Endothelial cell (in vitro differentiated cells): ENCODE measurements at regions not wholly inside any gene's neighbourhood (a gene's known extent, or its start where the extent isn't known, plus 50 kb on each side); places are given as distances from the start of the nearest gene placed in this dataset.

Experiments used
- DNase-seq: peaks from one replicate; pipeline ENCODE4 v3.0.0; 2021; ENCODE audit warnings: low spot score
- H3K27ac Mint-ChIP-seq: one replicate; pipeline ENCODE4 v1.8.0; 2021; ENCODE audit warnings: mixed read lengths, inconsistent platforms; ENCODE audit not compliant: unreplicated experiment
- H3K27me3 Mint-ChIP-seq: one replicate; pipeline ENCODE4 v1.8.0; 2021; ENCODE audit warnings: mild to moderate bottlenecking, moderate library complexity, mixed read lengths, inconsistent platforms; ENCODE audit not compliant: unreplicated experiment
- H3K36me3 Mint-ChIP-seq: one replicate; pipeline ENCODE4 v1.8.0; 2021; ENCODE audit warnings: mild to moderate bottlenecking, low read depth, mixed read lengths, inconsistent platforms; ENCODE audit not compliant: unreplicated experiment
- H3K4me1 Mint-ChIP-seq: one replicate; pipeline ENCODE4 v1.8.0; 2021; ENCODE audit warnings: mild to moderate bottlenecking, mixed read lengths, inconsistent platforms; ENCODE audit not compliant: unreplicated experiment
- H3K4me3 Mint-ChIP-seq: one replicate; pipeline ENCODE4 v1.8.0; 2021; ENCODE audit warnings: mild to moderate bottlenecking, mixed read lengths, inconsistent platforms; ENCODE audit not compliant: unreplicated experiment
- H3K9me3 Mint-ChIP-seq: one replicate; pipeline ENCODE4 v1.8.0; 2021; ENCODE audit warnings: mixed read lengths, inconsistent platforms; ENCODE audit not compliant: unreplicated experiment
- TF ChIP-seq, protein P1 (sequence below): fragments of 200-600 bp; sonication (generic); IDR thresholded peaks from one replicate; pipeline ENCODE4 v1.5.0; 2021; ENCODE audit warnings: antibody characterized with exemption; ENCODE audit not compliant: unreplicated experiment

DNA sequence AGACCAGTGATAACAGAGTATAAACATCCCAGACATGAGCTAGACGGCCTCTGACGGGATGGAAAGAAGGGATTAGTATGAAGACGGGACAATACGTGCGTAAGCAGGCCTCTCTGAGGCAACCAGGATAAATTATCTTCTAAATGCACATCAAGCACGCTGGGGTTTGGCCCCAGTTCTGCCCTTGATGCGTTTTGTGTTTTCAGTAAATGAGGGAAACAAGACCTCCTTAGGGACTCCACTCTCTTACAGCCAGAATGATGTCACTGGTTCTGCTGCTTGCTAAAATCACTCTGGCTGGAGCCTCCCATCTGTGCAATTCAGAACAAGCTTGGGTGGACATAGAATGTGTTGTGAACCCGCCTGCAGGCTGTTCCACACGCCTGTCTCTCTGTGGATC is 156.0 kb upstream of the MCTP2 start:
- Mint-ChIP-seq H3K4me3 (no peak overlapping the region), H3K9me3 (no peaks in the 10 kb centered on the region), H3K4me1 (peaks cover 3% of the 10 kb centered on the region), H3K27ac (no peak overlapping the region), H3K27me3 (no peaks in the 10 kb centered on the region), H3K36me3 (no peaks in the 10 kb centered on the region)
- TF ChIP-seq, protein P1, sequence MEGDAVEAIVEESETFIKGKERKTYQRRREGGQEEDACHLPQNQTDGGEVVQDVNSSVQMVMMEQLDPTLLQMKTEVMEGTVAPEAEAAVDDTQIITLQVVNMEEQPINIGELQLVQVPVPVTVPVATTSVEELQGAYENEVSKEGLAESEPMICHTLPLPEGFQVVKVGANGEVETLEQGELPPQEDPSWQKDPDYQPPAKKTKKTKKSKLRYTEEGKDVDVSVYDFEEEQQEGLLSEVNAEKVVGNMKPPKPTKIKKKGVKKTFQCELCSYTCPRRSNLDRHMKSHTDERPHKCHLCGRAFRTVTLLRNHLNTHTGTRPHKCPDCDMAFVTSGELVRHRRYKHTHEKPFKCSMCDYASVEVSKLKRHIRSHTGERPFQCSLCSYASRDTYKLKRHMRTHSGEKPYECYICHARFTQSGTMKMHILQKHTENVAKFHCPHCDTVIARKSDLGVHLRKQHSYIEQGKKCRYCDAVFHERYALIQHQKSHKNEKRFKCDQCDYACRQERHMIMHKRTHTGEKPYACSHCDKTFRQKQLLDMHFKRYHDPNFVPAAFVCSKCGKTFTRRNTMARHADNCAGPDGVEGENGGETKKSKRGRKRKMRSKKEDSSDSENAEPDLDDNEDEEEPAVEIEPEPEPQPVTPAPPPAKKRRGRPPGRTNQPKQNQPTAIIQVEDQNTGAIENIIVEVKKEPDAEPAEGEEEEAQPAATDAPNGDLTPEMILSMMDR, result no peak
- DNase-seq, result no peak

DNA sequence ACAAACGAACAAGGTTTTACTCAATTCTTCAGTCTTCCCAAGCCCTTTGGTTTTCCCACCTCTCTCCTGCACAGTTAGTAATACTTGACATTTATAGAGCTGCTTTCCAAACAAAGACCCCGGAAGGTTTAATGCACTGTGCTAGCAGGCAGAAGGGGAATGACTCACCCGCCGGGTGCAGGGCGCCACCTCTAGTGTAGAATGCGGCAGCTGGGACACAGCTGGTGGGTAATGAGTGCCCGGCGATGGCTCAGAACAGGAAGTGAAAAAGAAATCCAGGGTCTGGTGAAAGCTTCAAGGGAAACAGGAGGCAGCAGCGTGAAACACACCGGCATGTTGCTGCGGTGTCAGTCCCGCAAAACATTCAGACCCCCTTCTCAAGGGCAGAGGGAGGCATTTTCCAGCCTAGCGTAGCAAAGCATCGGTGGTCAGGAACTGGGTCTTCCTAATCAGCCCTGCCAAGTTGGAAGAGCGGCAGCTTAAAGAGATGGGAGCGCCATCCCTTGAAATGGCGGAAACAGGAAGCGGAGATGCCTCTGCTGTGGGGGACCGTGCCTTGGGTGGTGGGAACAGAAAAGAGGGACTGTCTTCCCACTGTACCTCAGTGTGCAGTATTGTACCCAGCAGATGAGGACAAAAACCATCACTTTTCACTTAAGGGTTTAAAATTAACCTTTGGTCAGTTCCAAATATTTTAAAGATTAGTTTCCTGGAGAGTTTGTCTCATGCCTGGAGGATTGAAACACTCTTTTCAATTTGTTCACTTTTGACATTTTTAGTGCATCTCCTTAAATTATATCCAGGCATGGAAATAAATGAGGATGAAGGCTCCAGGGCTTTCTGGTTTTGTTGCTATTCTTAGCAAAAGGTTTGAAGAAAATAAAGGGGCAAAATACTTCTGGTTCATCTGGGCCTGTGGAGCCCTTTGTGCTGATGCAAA is 160.7 kb upstream of the MCTP2 start:
- no peaks in the 10 kb centered on the region for H3K9me3 Mint-ChIP-seq
- peaks cover 3% of the 10 kb centered on the region for H3K4me1 Mint-ChIP-seq

DNA sequence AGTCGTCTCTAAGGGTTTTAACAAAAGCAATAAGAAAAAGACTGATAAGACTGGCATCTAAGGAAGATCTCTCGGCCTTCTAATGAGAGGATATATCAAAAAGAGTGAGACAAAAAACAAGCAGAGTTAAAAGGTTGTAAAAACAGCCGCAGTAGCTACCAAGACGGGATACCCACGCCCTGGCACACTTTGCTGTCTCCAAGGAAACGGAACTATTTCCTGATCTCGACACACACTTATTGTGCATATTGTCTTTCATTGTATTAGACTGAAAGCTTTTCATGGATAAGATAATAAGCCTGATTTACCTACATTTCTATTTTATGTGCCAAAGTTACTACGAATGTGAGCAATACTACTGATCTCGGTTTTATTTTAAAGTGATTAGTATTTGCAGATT is 161.5 kb upstream of the MCTP2 start:
- Mint-ChIP-seq H3K27me3 (no peaks in the 10 kb centered on the region), H3K4me1 (peaks cover 3% of the 10 kb centered on the region), H3K36me3 (no peaks in the 10 kb centered on the region), H3K27ac (no peak overlapping the region), H3K4me3 (no peak overlapping the region), H3K9me3 (no peaks in the 10 kb centered on the region)
- TF ChIP-seq, protein P1, result no peak
- no peak for DNase-seq

More for the DNA sequence above, 160.7 kb upstream of the MCTP2 start:
- Mint-ChIP-seq H3K4me3 (no peak overlapping the region), H3K36me3 (no peaks in the 10 kb centered on the region), H3K27ac (no peak overlapping the region), H3K27me3 (no peaks in the 10 kb centered on the region)
- TF ChIP-seq, protein P1, result no peak
- no peak for DNase-seq

DNA sequence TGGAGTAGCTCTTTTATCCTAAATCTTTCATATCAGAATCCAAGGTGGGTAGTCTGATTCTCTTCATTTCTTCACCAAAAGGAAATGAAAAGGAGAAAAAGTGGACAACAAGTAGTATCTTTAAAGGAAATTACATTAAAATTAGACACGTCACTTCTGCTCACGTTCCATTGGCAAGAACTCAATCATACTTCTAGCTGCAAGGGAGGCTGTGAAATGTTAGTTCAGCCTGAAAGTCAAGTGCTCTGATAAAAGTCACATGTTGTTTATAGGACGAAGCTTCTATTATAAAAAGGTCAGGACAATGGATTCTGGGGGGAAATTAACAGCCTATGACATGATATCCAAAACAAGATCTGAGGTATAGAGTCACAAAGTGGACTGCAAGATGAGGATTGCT is 164.6 kb upstream of the MCTP2 start:
- no peaks in the 10 kb centered on the region for H3K27me3 Mint-ChIP-seq
- no peak for DNase-seq
- H3K27ac Mint-ChIP-seq, result no peak overlapping the region
- H3K9me3 Mint-ChIP-seq, result no peaks in the 10 kb centered on the region
- H3K36me3 Mint-ChIP-seq, result no peaks in the 10 kb centered on the region
- no peak overlapping the region for H3K4me3 Mint-ChIP-seq
- H3K4me1 Mint-ChIP-seq, result no peaks in the 10 kb centered on the region
- TF ChIP-seq, protein P1, result no peak

DNA sequence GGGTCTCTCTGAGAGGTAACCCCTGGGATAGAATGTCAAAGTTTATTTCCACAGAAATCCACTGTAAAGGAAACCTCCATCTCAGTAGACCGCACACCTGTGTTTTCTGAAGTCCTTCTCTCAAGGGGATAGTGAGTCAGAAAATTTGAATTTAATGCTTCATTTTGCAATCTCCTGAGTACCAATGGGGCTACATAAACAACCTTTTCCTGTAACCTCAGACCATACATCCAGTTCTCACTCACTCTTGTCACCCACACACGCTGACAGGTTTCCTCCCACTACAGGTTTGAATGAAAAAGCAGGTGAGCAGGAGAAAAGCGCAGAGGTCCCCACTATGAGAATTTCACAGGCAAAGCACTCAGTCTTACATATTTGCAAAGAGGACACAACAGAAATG is 165.3 kb upstream of the MCTP2 start:
- Mint-ChIP-seq H3K4me1 (no peaks in the 10 kb centered on the region), H3K27me3 (no peaks in the 10 kb centered on the region), H3K4me3 (no peak overlapping the region), H3K9me3 (no peaks in the 10 kb centered on the region), H3K36me3 (no peaks in the 10 kb centered on the region), H3K27ac (no peak overlapping the region)
- no peak for DNase-seq
- TF ChIP-seq, protein P1, result no peak
